CD14-positive monocyte (primary cell): ENCODE measurements at regions not wholly inside any gene's neighbourhood (a gene's known extent, or its start where the extent isn't known, plus 50 kb on each side); places are given as distances from the start of the nearest gene placed in this dataset.

ENCODE experiments used
- DNase-seq, 3 donors: peaks; one replicate each; pipeline ENCODE4 v3.0.0-alpha.2; 2011 to 2022
- H2AFZ ChIP-seq: 2 replicates; pipeline ENCODE4 v1.6.0; 2012; ENCODE audit warnings: mild to moderate bottlenecking, low read depth, low read length, inconsistent platforms; ENCODE audit not compliant: insufficient read depth, poor library complexity, severe bottlenecking
- H3K27ac ChIP-seq, 2 donors: 1 replicate in 1 of 2; 2 replicates in 1 of 2; pipeline ENCODE4 v1.5.1; 2012 to 2013; ENCODE audit warnings: low read length in 2 of 2, control low read depth in 1 of 2, inconsistent platforms in 1 of 2, low read depth in 1 of 2, mild to moderate bottlenecking in 1 of 2
- H3K27me3 ChIP-seq, 2 donors: one replicate each; pipeline versions ENCODE4 v1.6.0 to v1.6.1; 2011 to 2013; ENCODE audit warnings: low read length in 2 of 2; ENCODE audit not compliant: control insufficient read depth in 2 of 2, insufficient read depth in 2 of 2
- H3K36me3 ChIP-seq, 2 donors: replicated peaks in 1 of 2; 1 replicate in 1 of 2; 2 replicates in 1 of 2; pipeline versions ENCODE4 v1.5.1 to v1.6.1; 2012 to 2013; ENCODE audit warnings: low read length in 2 of 2, control low read depth in 1 of 2, inconsistent platforms in 1 of 2, mild to moderate bottlenecking in 1 of 2; ENCODE audit not compliant: insufficient read depth in 2 of 2, control insufficient read depth in 1 of 2
- H3K4me1 ChIP-seq, 2 donors: 1 replicate in 1 of 2; 2 replicates in 1 of 2; pipeline versions ENCODE4 v1.5.1 to v1.6.1; 2012 to 2013; ENCODE audit warnings: low read length in 2 of 2, control low read depth in 1 of 2, inconsistent platforms in 1 of 2, mild to moderate bottlenecking in 1 of 2, moderate library complexity in 1 of 2; ENCODE audit not compliant: insufficient read depth in 2 of 2, control insufficient read depth in 1 of 2
- H3K4me2 ChIP-seq: replicated peaks from 2 replicates; pipeline ENCODE3; 2012; ENCODE audit warnings: low read length, moderate library complexity, mild to moderate bottlenecking; ENCODE audit not compliant: poor library complexity, severe bottlenecking; ENCODE audit errors: extremely low read depth
- H3K4me3 ChIP-seq, 3 experiments: fragments of 200-600 bp in 1 of 3; sonication (generic) in 1 of 3; replicated peaks in 1 of 3; 1 replicate in 2 of 3; 2 replicates in 1 of 3; pipeline ENCODE4 v1.5.1; 2011 to 2013; ENCODE audit warnings: low read length in 3 of 3, mild to moderate bottlenecking in 3 of 3, control low read depth in 2 of 3, low read depth in 2 of 3, inconsistent platforms in 1 of 3, moderate library complexity in 1 of 3
- H3K79me2 ChIP-seq: 2 replicates; pipeline ENCODE4 v1.6.0; 2012; ENCODE audit warnings: mild to moderate bottlenecking, control low read depth, inconsistent platforms, low read length, moderate library complexity; ENCODE audit not compliant: insufficient read depth
- H3K9ac ChIP-seq: 2 replicates; pipeline ENCODE4 v1.6.0; 2017; ENCODE audit warnings: low read length, mild to moderate bottlenecking; ENCODE audit not compliant: insufficient read depth, poor library complexity, severe bottlenecking
- H3K9me3 ChIP-seq, 2 donors: replicated peaks in 1 of 2; 1 replicate in 1 of 2; 2 replicates in 1 of 2; pipeline versions ENCODE4 v1.5.1 to v1.6.1; 2012 to 2013; ENCODE audit warnings: low read length in 2 of 2, control low read depth in 1 of 2; ENCODE audit not compliant: control insufficient read depth in 1 of 2, insufficient read depth in 1 of 2
- H4K20me1 ChIP-seq: 2 replicates; pipeline ENCODE4 v1.6.0; 2012; ENCODE audit warnings: mild to moderate bottlenecking, low read length, control low read depth, moderate library complexity; ENCODE audit not compliant: insufficient read depth
- H3K27ac Mint-ChIP-seq, 7 donors: one replicate each; pipeline ENCODE4 v1.8.0; 2020; ENCODE audit warnings: mild to moderate bottlenecking in 7 of 7, mixed read lengths in 7 of 7, moderate library complexity in 6 of 7, inconsistent platforms in 2 of 7
- H3K27me3 Mint-ChIP-seq, 3 donors: one replicate each; pipeline ENCODE4 v1.8.0; 2021 to 2022; ENCODE audit warnings: low read depth in 3 of 3, mild to moderate bottlenecking in 3 of 3, mixed read lengths in 3 of 3, moderate library complexity in 3 of 3, inconsistent platforms in 1 of 3
- H3K36me3 Mint-ChIP-seq, 2 donors: one replicate each; pipeline ENCODE4 v1.8.0; 2020; ENCODE audit warnings: mixed read lengths in 2 of 2, inconsistent platforms in 1 of 2, mild to moderate bottlenecking in 1 of 2
- H3K4me1 Mint-ChIP-seq: one replicate; pipeline ENCODE4 v1.8.0; 2020; ENCODE audit warnings: mild to moderate bottlenecking, mixed read lengths
- H3K4me3 Mint-ChIP-seq, 2 donors: one replicate each; pipeline ENCODE4 v1.8.0; 2020; ENCODE audit warnings: mild to moderate bottlenecking in 2 of 2, mixed read lengths in 2 of 2, moderate library complexity in 1 of 2
- H3K9me3 Mint-ChIP-seq, 7 donors: one replicate each; pipeline ENCODE4 v1.8.0; 2020 to 2022; ENCODE audit warnings: mixed read lengths in 7 of 7, mild to moderate bottlenecking in 6 of 7, moderate library complexity in 6 of 7, inconsistent platforms in 2 of 7
- CTCF ChIP-seq: fragments of 200-600 bp; IDR thresholded peaks from one replicate; pipeline ENCODE4 v1.8.0; 2022; ENCODE audit warnings: antibody characterized with exemption, mild to moderate bottlenecking
- WGBS: methylation state at CpG from one replicate; pipeline ENCODE4 v1.1.5; 2013; ENCODE audit warnings: missing lambda C conversion rate; ENCODE audit not compliant: insufficient coverage; 5-methylcytosine and 5-hydroxymethylcytosine counted together
- intact Hi-C, 2 donors: fragments of 100-400 bp; cut with micrococcal nuclease; formaldehyde crosslinking; loops; one replicate each; pipeline versions ENCODE4 v1.15.0 to v1.15.1; 2023

DNA sequence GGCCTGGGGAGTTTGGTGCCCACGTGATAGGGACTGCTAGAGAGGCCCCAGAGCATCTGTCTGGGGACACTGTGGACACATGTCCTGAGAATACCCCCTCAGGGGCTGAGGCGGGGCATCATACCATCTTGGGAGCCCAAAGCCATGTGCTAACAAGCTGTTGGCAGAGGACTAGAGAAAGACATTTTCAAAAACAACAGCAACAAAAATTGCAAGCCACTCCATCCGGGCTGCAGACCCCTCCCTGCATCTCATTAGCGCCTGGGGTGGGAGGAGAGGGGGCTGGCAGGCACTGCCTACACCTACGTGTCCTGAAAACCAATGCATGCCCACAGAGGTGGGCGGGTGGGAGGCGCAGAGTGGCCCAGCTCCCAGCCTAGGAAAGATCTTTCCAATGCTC is 507.4 kb upstream of the PODXL start:
- Histone ChIP-seq H3K9me3 (no peaks in the 10 kb centered on the region), H3K36me3 (no peaks in the 10 kb centered on the region), H2AFZ (no peak overlapping the region), H3K4me1 (no peaks in the 10 kb centered on the region), H3K4me2 (no peak overlapping the region), H3K27me3 (no peaks in the 10 kb centered on the region), H3K27ac (no peak overlapping the region), H4K20me1 (no peaks in the 10 kb centered on the region), H3K79me2 (no peaks in the 10 kb centered on the region), H3K4me3 (no peak overlapping the region), H3K9ac (no peak overlapping the region)
- no peak overlapping the region for H3K27ac Mint-ChIP-seq
- H3K4me1 Mint-ChIP-seq = no peaks in the 10 kb centered on the region
- no peak for TF ChIP-seq CTCF
- intact Hi-C loops = no loop called here
- DNase-seq = no peak
- no peak overlapping the region for H3K4me3 Mint-ChIP-seq
- H3K27me3 Mint-ChIP-seq = peaks cover 0 to 5% (median 4%) of the 10 kb centered on the region in 3 donors
- H3K9me3 Mint-ChIP-seq = peaks cover 0 to 14% (median 2%) of the 10 kb centered on the region in 7 donors
- no peaks in the 10 kb centered on the region for H3K36me3 Mint-ChIP-seq
- WGBS = 77% methylated on average over 5 of the region's 7 CpGs

DNA sequence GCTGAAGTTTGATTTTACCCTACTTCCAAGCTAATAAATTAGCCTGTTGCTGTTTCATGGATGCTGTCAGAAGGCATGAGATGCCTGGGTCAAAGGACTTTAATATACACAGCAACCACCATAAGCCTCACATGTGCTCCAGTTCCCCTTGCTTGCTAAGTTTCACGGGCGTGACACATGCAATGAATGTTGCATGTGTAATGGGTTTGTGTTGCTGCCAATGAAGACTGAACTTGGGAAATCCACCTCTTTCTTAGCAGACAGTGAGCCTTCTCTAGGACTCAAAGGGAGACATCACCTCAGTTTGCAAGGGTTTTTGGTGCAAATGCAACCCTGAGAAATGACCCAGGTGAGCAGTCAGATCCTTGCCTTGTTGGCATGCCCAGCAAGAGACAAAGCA is 505.5 kb upstream of the PODXL start:
- intact Hi-C loops = no loop called here
- H3K27ac Mint-ChIP-seq = no peak overlapping the region
- Histone ChIP-seq H3K36me3 (no peaks in the 10 kb centered on the region), H4K20me1 (no peaks in the 10 kb centered on the region), H3K9me3 (peaks cover 0 to 3% of the 10 kb centered on the region in 2 donors), H3K4me1 (no peaks in the 10 kb centered on the region), H3K79me2 (no peaks in the 10 kb centered on the region), H3K9ac (no peak overlapping the region), H3K4me2 (no peak overlapping the region), H2AFZ (no peak overlapping the region), H3K27me3 (no peaks in the 10 kb centered on the region), H3K4me3 (no peak overlapping the region), H3K27ac (no peak overlapping the region)
- H3K27me3 Mint-ChIP-seq = peaks cover 0 to 2% (median 2%) of the 10 kb centered on the region in 3 donors
- H3K36me3 Mint-ChIP-seq = no peaks in the 10 kb centered on the region
- H3K9me3 Mint-ChIP-seq = peaks cover 2 to 23% (median 4%) of the 10 kb centered on the region in 7 donors
- H3K4me3 Mint-ChIP-seq = no peak overlapping the region
- no peaks in the 10 kb centered on the region for H3K4me1 Mint-ChIP-seq
- DNase-seq = no peak
- WGBS = no CpG with 5 or more reads among the region's 2 CpGs
- TF ChIP-seq CTCF = no peak
